ENCODE measurements at regions not wholly inside any gene's neighbourhood (a gene's known extent, or its start where the extent isn't known, plus 50 kb on each side); places are given as distances from the start of the nearest gene placed in this dataset.
A peak's percentile ranks its signal among the peaks of the same experiment; 100 is the strongest.

- in situ Hi-C loops (cut with HindIII; ENCODE audit: low sequenced_read_pairs): no loop called here
- no peak for DNase-seq (ENCODE audit: low read depth)
- no peak overlapping the region for H3K4me3 ChIP-seq (ENCODE audit: low read depth, low read length)
- TF ChIP-seq, protein P1, sequence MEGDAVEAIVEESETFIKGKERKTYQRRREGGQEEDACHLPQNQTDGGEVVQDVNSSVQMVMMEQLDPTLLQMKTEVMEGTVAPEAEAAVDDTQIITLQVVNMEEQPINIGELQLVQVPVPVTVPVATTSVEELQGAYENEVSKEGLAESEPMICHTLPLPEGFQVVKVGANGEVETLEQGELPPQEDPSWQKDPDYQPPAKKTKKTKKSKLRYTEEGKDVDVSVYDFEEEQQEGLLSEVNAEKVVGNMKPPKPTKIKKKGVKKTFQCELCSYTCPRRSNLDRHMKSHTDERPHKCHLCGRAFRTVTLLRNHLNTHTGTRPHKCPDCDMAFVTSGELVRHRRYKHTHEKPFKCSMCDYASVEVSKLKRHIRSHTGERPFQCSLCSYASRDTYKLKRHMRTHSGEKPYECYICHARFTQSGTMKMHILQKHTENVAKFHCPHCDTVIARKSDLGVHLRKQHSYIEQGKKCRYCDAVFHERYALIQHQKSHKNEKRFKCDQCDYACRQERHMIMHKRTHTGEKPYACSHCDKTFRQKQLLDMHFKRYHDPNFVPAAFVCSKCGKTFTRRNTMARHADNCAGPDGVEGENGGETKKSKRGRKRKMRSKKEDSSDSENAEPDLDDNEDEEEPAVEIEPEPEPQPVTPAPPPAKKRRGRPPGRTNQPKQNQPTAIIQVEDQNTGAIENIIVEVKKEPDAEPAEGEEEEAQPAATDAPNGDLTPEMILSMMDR (IDR thresholded peaks at IDR 0.05; ENCODE audit: low read depth, low read length, missing control alignments): no peak
These were observed 189.0 kb upstream of the CIBAR2 start for GRCh38 chr16:85301231-85301630.

DNA sequence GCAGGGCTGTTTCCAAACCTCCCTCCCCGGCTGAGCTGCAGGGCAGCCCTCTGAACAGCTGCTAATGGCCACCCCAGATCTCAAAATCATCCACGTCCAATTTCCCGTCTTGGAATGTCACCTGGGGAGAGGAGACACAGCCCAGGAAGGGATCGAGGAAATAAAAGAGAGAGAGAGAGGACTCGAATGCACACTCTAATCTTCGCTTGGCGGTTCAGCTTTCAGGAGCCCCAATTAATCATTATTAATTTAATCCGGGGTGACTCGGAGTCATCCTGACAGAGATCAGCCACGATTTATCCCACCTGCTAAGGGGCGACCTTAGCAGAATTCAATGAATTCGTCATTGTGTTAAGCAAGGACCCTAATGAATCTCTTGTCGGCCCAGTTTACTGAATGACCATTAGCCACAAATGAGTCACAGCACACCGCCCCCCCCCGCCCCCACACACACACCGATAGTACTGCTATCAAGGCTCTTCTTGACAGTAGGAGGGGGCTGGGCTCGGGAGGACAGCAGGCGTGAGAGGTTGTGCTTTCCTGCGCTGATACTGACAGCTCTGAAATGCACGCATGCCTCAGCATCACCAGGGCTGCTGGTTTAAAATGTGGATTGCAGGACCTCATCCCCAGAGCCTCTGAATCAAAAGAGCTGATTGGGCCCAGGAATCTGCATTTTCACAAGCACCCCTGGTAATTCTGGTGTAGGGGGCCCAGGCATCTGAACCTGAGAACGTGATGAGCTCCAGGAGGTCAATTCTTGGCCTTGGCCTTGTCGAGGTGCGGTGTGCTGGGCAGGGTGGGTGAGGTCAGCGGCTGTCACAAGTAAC is 190.0 kb upstream of the CIBAR2 start:
- TF ChIP-seq, protein P1 (IDR thresholded peaks at IDR 0.05; ENCODE audit: low read depth, low read length, missing control alignments): no peak
- DNase-seq (ENCODE audit: low read depth): no peak
- in situ Hi-C loops (cut with HindIII; ENCODE audit: low sequenced_read_pairs): no loop called here

GRCh38 chr16:85302848-85303353 is 190.6 kb upstream of the CIBAR2 start:
- TF ChIP-seq, protein P1 (IDR thresholded peaks at IDR 0.05; ENCODE audit: low read depth, low read length, missing control alignments): no peak
- DNase-seq (ENCODE audit: low read depth): no peak
- H3K4me3 ChIP-seq (ENCODE audit: low read depth, low read length): no peak overlapping the region
- in situ Hi-C loops (cut with HindIII; ENCODE audit: low sequenced_read_pairs): no loop called here

More for the DNA sequence above, 190.0 kb upstream of the CIBAR2 start:
- H3K4me3 ChIP-seq (ENCODE audit: low read depth, low read length): no peak overlapping the region

DNA sequence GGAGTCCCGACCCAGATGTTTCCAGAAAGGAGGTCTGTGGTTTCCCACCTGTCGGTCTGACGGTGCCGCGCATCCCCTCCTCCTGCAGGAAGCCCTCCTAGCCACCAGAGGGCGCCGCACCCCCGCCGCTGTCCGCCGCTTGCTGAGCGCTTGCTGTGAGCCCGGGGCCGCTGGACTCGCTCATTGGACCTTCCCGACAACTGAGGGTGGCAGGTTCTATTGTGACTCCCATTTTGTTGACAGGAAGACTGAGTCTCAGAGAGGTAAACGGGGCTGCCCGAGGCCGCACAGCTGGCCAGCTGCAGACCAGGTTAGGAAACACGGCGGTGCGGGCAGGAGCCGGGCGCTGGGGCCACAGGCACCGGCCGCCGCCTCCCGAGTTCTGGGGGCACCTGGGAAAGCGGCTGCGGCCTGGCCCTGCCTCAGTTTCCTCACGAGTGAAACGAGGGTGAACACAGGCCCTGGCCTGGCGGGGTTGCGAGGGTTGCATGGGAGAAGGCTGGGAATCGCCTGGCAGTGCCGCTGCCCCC is 191.1 kb upstream of the CIBAR2 start:
- in situ Hi-C loops (cut with HindIII; ENCODE audit: low sequenced_read_pairs): no loop called here
- H3K4me3 ChIP-seq (ENCODE audit: low read depth, low read length): no peak overlapping the region
- TF ChIP-seq, protein P1 (IDR thresholded peaks at IDR 0.05; ENCODE audit: low read depth, low read length, missing control alignments): peak; percentile 86
- no peak for DNase-seq (ENCODE audit: low read depth)

- no peak for DNase-seq (ENCODE audit: low read depth)
- in situ Hi-C loops (cut with HindIII; ENCODE audit: low sequenced_read_pairs): no loop called here
- TF ChIP-seq, protein P1 (IDR thresholded peaks at IDR 0.05; ENCODE audit: low read depth, low read length, missing control alignments): no peak
- H3K4me3 ChIP-seq (ENCODE audit: low read depth, low read length): no peak overlapping the region
These were observed 192.1 kb upstream of the CIBAR2 start for GRCh38 chr16:85304337-85304736.

- in situ Hi-C loops (cut with HindIII; ENCODE audit: low sequenced_read_pairs): no loop called here
- TF ChIP-seq, protein P1 (IDR thresholded peaks at IDR 0.05; ENCODE audit: low read depth, low read length, missing control alignments): no peak
- H3K4me3 ChIP-seq (ENCODE audit: low read depth, low read length): no peak overlapping the region
- no peak for DNase-seq (ENCODE audit: low read depth)
These were observed 194.0 kb upstream of the CIBAR2 start for GRCh38 chr16:85306071-85306792.
